Fibroblast of skin of scalp (primary cell): ENCODE measurements at regions not wholly inside any gene's neighbourhood (a gene's known extent, or its start where the extent isn't known, plus 50 kb on each side); places are given as distances from the start of the nearest gene placed in this dataset.

Source experiments
- DNase-seq: peaks from one replicate; pipeline ENCODE4 v3.0.0-alpha.2; 2013

DNA sequence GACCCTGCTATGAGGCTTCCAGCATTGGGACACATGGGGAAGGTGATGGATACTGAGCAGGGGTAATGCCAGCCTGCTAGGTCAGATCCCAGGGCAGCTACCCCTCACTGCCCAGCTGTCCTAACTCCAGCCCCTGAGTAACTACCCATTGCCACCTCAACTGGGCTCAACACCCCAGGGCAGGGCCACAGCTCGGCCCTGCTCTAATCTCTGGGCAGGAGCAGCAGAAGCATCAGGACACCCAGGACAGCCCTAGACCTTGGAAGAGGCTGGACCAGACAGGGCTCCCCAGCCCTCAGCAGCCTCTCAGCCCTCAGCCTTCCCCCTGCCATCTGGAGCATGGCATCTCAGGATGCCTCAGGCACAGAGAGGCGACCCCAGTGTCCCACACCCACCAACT lies 67.4 kb upstream of the TOP1 start:
- no peak for DNase-seq

DNA sequence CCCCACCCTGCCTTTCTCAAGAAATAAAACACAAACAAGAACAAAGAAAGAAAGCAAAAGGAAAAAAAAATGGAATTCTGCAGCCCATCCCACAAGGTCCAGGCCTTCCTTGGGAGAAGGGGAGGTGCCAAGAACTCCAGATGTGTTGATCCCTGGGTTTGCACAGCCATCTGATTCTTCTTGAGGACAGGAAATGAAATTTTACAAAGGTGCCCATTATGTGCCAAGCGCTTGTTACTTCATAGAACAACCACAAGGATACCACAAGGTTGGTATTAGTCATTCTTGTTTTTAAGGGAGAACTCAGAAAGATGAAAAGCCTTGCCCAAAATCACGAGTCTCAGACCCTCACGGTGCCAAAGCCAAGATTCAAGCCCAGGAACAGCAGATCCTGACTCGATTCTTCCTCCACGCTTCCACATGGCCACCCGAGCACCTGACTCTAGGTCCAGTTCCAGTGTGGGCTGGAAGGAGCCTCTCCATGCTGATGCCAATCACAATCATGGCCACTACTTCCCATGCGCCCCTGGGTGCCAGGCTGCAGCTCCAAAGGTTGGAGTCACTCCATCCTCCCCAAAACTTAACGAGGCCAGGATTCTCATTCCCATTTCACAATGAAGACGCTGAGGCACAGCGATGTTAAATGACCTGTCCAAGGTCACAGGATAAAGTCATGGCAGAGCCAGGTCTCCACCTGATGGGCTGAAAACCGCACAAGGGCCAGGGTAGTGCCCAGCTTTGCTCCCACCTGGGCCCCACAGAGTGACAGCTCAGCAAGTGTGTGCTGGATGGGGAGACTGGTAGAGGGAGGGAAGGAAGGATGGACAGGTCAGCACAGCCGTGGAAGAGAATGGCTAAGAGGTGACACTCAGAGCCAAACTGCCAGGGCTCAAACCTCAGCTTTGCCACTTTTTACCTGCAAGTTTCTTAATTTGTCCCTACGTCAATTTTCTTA lies 66.7 kb upstream of the TOP1 start:
- DNase-seq, result no peak

GRCh38 chr20:40962733-40963504 lies 65.7 kb upstream of the TOP1 start:
- DNase-seq, result peak; percentile 62

DNA sequence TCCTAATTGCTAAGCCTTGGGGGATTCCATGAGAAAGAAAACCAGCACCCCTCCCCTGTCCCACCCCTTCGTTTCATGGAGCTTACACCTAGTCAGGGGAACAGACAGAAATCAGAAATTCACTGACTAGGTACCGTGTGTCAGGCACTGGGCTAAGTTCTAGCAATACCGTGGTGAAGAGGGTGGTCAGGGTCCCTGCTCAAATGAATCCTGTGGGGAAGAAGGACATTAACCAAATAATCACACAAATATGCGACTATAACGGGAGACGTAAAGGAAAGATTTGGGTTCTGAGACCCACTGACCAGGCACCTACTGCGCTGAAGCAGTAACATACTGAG lies 65.1 kb upstream of the TOP1 start:
- DNase-seq, result no peak

DNA sequence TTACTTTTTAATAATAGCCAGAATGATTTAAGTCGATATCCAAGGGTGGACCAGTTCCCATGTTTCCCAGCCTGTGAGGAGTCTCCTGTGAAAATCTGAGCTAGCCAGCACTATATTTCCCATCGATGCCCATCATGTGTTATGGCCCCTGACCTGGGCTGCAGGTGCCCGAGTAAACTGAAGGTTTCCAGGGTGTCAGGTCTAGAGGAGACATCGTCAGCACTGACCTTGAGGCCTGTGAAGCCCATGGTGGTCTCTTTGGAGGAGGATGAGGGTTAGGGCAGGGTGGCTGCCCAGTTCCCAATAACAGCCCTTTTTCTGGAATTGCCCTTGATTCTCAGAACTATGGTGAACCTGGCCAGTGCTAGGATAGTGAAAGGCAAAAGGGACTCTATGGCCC lies 63.0 kb upstream of the TOP1 start:
- DNase-seq, result no peak

- DNase-seq, result no peak
Observed at GRCh38 chr20:40966103-40966502, 62.5 kb upstream of the TOP1 start.

DNA sequence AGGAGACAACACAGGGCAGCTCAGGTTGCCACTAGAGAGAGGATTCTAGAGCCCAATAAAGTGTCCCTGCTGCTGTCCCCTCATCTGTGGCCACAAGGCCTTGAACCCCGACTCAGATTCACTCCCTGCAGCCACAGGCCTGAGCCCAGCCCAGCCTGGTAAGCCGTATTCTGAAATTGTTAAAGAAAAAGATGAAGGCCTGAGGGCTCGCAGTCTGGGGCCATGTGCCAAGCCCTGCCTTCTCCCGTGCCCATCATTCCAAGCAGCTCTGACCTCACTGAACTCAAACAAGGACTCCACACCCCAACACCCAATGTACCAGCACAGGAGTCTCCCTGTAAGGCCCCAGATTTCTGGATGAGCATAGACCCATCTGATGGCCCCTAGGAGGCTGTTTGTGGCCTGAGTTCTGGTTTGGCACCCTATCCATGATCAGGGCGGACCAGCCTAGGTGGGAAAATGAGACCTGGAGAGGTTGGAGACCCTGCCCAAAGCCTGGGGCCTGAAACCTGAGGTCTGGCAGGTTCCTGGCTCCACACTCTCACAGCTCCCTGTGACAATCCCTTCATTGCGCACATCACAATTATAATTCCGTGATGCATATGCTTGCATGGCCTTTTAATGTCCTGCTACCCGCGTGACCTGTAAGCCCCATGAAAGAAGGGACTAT lies 62.0 kb upstream of the TOP1 start:
- DNase-seq, result no peak

GRCh38 chr20:40967700-40968099 lies 60.9 kb upstream of the TOP1 start:
- no peak for DNase-seq

DNA sequence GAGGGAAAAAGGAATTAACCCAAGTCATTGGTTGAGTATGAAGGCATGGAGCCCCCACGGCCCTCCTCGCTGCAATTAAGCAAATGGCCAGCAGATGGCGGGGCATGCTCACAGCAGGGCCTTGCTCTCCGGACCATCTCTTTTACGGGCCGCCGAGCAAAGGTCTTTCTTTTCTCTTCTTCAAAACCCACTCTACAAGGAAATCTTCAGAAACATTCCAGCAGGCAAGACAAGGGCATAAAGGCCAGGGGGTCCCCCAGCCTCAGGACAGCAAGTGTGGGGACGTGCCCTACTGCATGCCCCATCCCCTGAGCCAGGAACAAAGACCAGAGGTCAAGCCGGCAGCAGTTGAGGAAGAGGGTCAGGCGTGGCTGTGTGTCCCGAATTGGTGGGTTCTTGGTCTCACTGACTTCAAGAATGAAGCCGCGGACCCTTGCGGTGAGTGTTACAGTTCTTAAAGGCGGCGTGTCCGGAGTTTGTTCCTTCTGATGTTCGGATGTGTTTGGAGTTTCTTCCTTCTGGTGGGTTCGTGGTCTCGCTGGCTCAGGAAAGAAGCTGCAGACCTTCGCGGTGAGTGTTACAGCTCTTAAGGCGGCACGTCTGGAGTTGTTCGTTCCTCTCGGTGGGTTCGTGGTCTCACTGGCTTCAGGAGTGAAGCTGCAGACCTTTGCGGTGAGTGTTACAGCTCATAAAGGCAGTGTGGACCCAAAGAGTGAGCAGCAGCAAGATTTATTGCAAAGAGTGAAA lies 59.6 kb upstream of the TOP1 start:
- peak; percentile 76 for DNase-seq

GRCh38 chr20:40970218-40970617 lies 58.4 kb upstream of the TOP1 start:
- no peak for DNase-seq

DNA sequence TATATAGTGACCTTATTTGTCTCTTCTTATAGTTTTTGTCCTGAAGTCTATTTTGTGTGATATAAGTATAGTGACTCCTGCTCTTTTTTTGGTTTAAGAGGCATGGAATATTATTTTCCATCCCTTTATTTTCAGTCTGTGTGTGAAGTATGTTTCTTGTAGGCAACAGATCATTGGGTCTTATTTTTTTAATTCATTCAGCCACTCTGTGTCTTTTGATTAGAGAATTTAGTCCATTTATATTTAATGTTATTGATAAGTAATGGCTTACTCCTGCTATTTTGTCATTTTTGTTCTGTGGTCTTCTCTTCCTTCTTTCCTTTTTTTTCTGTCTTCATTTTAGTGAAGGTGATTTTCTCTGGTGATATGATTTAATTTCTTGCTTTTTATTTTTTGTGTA lies 51.4 kb upstream of the TOP1 start:
- DNase-seq, result no peak

DNA sequence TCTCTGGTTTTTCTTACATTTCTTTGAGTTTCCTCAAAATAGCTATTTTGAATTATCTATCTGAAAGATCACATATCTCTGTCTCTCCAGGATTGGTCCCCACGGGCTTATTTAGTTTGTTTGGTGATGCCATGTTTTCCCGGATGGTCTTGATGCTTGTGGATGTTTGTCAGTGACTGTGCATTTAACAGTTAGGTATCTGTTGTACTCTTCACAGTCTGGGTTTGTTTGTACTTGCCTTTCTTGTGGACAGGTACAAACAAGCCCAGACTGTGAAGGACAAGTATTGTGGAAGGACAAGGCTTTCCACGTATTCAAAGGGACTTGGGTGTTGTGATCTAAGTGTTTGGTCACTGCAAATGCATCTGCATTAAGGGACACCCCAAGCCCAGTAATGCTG lies 49.9 kb upstream of the TOP1 start:
- no peak for DNase-seq
